HepG2 (cell line): ENCODE measurements at regions not wholly inside any gene's neighbourhood (a gene's known extent, or its start where the extent isn't known, plus 50 kb on each side); places are given as distances from the start of the nearest gene placed in this dataset.

Experiments used
- KMT2B ChIP-seq: IDR thresholded peaks from 2 replicates; pipeline ENCODE4 v1.6.1; 2016; ENCODE audit warnings: missing genetic modification reagents, missing compliant biosample characterization
- LBX2 ChIP-seq: sonication (generic); formaldehyde crosslinking; IDR thresholded peaks from 2 replicates; pipeline ENCODE4 v1.5.0; 2020; ENCODE audit warnings: missing genetic modification reagents, mild to moderate bottlenecking, borderline replicate concordance
- MTA3 ChIP-seq: sonication (generic); formaldehyde crosslinking; IDR thresholded peaks from 2 replicates; pipeline ENCODE4 v1.4.0; 2020; ENCODE audit warnings: missing genetic modification reagents
- MXD3 ChIP-seq: IDR thresholded peaks from 2 replicates; pipeline ENCODE4 v1.6.1; 2016; ENCODE audit warnings: mild to moderate bottlenecking, missing biosample characterization, missing genetic modification reagents
- NFAT5 ChIP-seq: sonication (generic); formaldehyde crosslinking; IDR thresholded peaks from 2 replicates; pipeline ENCODE4 v1.4.0; 2020; ENCODE audit warnings: missing genetic modification reagents
- NFE2L1 ChIP-seq: sonication (generic); formaldehyde crosslinking; IDR thresholded peaks from 2 replicates; pipeline ENCODE4 v1.4.0; 2020; ENCODE audit warnings: missing genetic modification reagents, mild to moderate bottlenecking, borderline replicate concordance
- PBX2 ChIP-seq: IDR thresholded peaks from 2 replicates; pipeline ENCODE4 v1.6.1; 2016; ENCODE audit warnings: control low read depth
- PCBP2 ChIP-seq: fragments of 200-400 bp; formaldehyde crosslinking; optimal IDR thresholded peaks from 2 replicates; pipeline ENCODE3; 2018; ENCODE audit warnings: low read length, low read depth; ENCODE audit not compliant: poor library complexity, severe bottlenecking
- PLSCR1 ChIP-seq: sonication (generic); formaldehyde crosslinking; IDR thresholded peaks from 2 replicates; pipeline ENCODE4 v1.5.0; 2020; ENCODE audit warnings: missing genetic modification reagents, mild to moderate bottlenecking, borderline replicate concordance
- REL ChIP-seq: sonication (generic); formaldehyde crosslinking; conservative IDR thresholded peaks from 2 replicates; pipeline ENCODE4 v1.8.0; 2022; ENCODE audit warnings: mild to moderate bottlenecking, missing genetic modification reagents, moderate library complexity
- TEAD3 ChIP-seq: optimal IDR thresholded peaks from 2 replicates; pipeline ENCODE3; 2016; ENCODE audit warnings: borderline replicate concordance
- TFDP2 ChIP-seq: sonication (generic); formaldehyde crosslinking; IDR thresholded peaks from 2 replicates; pipeline ENCODE4 v1.4.0; 2020; ENCODE audit warnings: missing genetic modification reagents
- ZC3H13 ChIP-seq: sonication (generic); formaldehyde crosslinking; IDR thresholded peaks from 2 replicates; pipeline ENCODE4 v1.8.1; 2023; ENCODE audit warnings: mild to moderate bottlenecking, missing genetic modification reagents, moderate library complexity
- ZNF20 ChIP-seq: sonication (generic); formaldehyde crosslinking; IDR thresholded peaks from 2 replicates; pipeline ENCODE4 v1.4.0; 2020; ENCODE audit warnings: mild to moderate bottlenecking, moderate library complexity, missing genetic modification reagents
- ZNF382 ChIP-seq: sonication (generic); formaldehyde crosslinking; IDR thresholded peaks from 2 replicates; pipeline ENCODE4 v1.5.0; 2020; ENCODE audit warnings: missing genetic modification reagents, mild to moderate bottlenecking, borderline replicate concordance
- ZNF503 ChIP-seq: sonication (generic); formaldehyde crosslinking; IDR thresholded peaks from 2 replicates; pipeline ENCODE4 v1.4.0; 2020; ENCODE audit warnings: missing genetic modification reagents
- ZNF614 ChIP-seq: IDR thresholded peaks from 2 replicates; pipeline ENCODE4 v1.6.1; 2018; ENCODE audit warnings: missing biosample characterization, missing genetic modification reagents, inconsistent platforms, borderline replicate concordance

GRCh38 chr21:28256420-28256831 lies 736.3 kb downstream of the LTN1 start (continued):
- no peak for TF ChIP-seq NFAT5 (CRISPR knock-in tag)
- TF ChIP-seq REL (CRISPR knock-in tag): no peak
- no peak for TF ChIP-seq NFE2L1 (CRISPR knock-in tag)
- TF ChIP-seq ZNF614: peak; percentile 80
- TF ChIP-seq MXD3: no peak
- TF ChIP-seq MTA3: no peak
- no peak for TF ChIP-seq ZC3H13
- no peak for TF ChIP-seq PBX2 (CRISPR knock-in tag)
- TF ChIP-seq TFDP2 (CRISPR knock-in tag): no peak
- no peak for TF ChIP-seq KMT2B
- TF ChIP-seq TEAD3 (CRISPR knock-in tag): peak; percentile 95
- peak; percentile 70; the same call in 1 of the 2 replicates for TF ChIP-seq ZNF503
- TF ChIP-seq ZNF382 (CRISPR knock-in tag): no peak
- no peak for TF ChIP-seq PLSCR1
- no peak for TF ChIP-seq PCBP2
- no peak for TF ChIP-seq LBX2
- TF ChIP-seq ZNF20 (CRISPR knock-in tag): no peak
